WTC11 (cell line): ENCODE measurements at regions not wholly inside any gene's neighbourhood (a gene's known extent, or its start where the extent isn't known, plus 50 kb on each side); places are given as distances from the start of the nearest gene placed in this dataset.

Experiments used
- ATAC-seq: fragments of 200-7000 bp; cut with Tn5 transposase; 2 replicates; pipeline ENCODE4 v1.10.0; 2021; ENCODE audit warnings: mild to moderate bottlenecking, moderate library complexity
- CTCF ChIA-PET: fragments of 300-600 bp; sonication (Branson Sonifier 250); formaldehyde crosslinking; loops from one replicate; lab custom pipeline; 2021; ENCODE audit warnings: antibody characterized with exemption; lab: Charles Lee
- POLR2A ChIA-PET: fragments of 350-600 bp; sonication (Branson Sonifier 250); formaldehyde crosslinking; loops from one replicate; lab custom pipeline; 2021; ENCODE audit warnings: antibody characterized with exemption; lab: Charles Lee
- DNase-seq: peaks from one replicate; pipeline ENCODE4 v3.0.0; 2021; ENCODE audit warnings: low spot score
- H3K27ac Mint-ChIP-seq: 2 replicates; pipeline ENCODE4 v1.8.0; 2021; ENCODE audit warnings: mixed read lengths
- H3K27me3 Mint-ChIP-seq: 2 replicates; pipeline ENCODE4 v1.8.0; 2021; ENCODE audit warnings: low read depth, mild to moderate bottlenecking, moderate library complexity, mixed read lengths
- H3K36me3 Mint-ChIP-seq: 2 replicates; pipeline ENCODE4 v1.8.0; 2021; ENCODE audit warnings: mixed read lengths
- H3K4me1 Mint-ChIP-seq: 2 replicates; pipeline ENCODE4 v1.8.0; 2022; ENCODE audit warnings: mixed read lengths
- H3K4me3 Mint-ChIP-seq: 2 replicates; pipeline ENCODE4 v1.8.0; 2021; ENCODE audit warnings: mild to moderate bottlenecking, moderate library complexity, mixed read lengths
- H3K9me3 Mint-ChIP-seq: 2 replicates; pipeline ENCODE4 v1.8.0; 2021; ENCODE audit warnings: mixed read lengths
- ATF2 ChIP-seq: sonication (generic); formaldehyde crosslinking; IDR thresholded peaks from 2 replicates; pipeline ENCODE4 v1.8.1; 2022; ENCODE audit warnings: low read depth, missing genetic modification reagents, borderline replicate concordance
- CBFB ChIP-seq: sonication (generic); formaldehyde crosslinking; IDR thresholded peaks from 2 replicates; pipeline ENCODE4 v1.8.1; 2022; ENCODE audit warnings: mild to moderate bottlenecking, low read depth, missing genetic modification reagents
- ESRRA ChIP-seq: sonication (generic); formaldehyde crosslinking; IDR thresholded peaks from 2 replicates; pipeline ENCODE4 v1.8.1; 2022; ENCODE audit warnings: mild to moderate bottlenecking, missing genetic modification reagents, borderline replicate concordance
- FOXP4 ChIP-seq: sonication (generic); formaldehyde crosslinking; IDR thresholded peaks from 2 replicates; pipeline ENCODE4 v1.8.0; 2022; ENCODE audit warnings: mild to moderate bottlenecking, missing genetic modification reagents
- GTF2I ChIP-seq: fragments of 250-450 bp; sonication (Bioruptor Pico); conservative IDR thresholded peaks from 2 replicates; pipeline ENCODE4 v1.4.0; 2021; ENCODE audit warnings: mild to moderate bottlenecking
- MXD4 ChIP-seq: fragments of 250-450 bp; sonication (Bioruptor Pico); IDR thresholded peaks from 2 replicates; pipeline ENCODE4 v1.8.0; 2021; ENCODE audit warnings: mild to moderate bottlenecking, moderate library complexity, borderline replicate concordance
- NFE2L1 ChIP-seq: sonication (generic); formaldehyde crosslinking; IDR thresholded peaks from 2 replicates; pipeline ENCODE4 v1.8.1; 2023; ENCODE audit warnings: missing genetic modification reagents
- OVOL2 ChIP-seq: fragments of 250-450 bp; sonication (Bioruptor Pico); IDR thresholded peaks from 2 replicates; pipeline ENCODE4 v1.9.0; 2021; ENCODE audit warnings: mild to moderate bottlenecking, borderline replicate concordance
- PRRX2 ChIP-seq: fragments of 250-450 bp; sonication (Bioruptor Pico); IDR thresholded peaks from 2 replicates; pipeline ENCODE4 v1.8.0; 2021; ENCODE audit warnings: mild to moderate bottlenecking
- RELA ChIP-seq: sonication (generic); formaldehyde crosslinking; IDR thresholded peaks from 2 replicates; pipeline ENCODE4 v1.8.1; 2022; ENCODE audit warnings: missing genetic modification reagents, mild to moderate bottlenecking, borderline replicate concordance
- SMAD4 ChIP-seq: sonication (generic); formaldehyde crosslinking; IDR thresholded peaks from 2 replicates; pipeline ENCODE4 v1.8.0; 2022; ENCODE audit warnings: mild to moderate bottlenecking, missing genetic modification reagents
- ZBTB43 ChIP-seq: sonication (generic); formaldehyde crosslinking; IDR thresholded peaks from 2 replicates; pipeline ENCODE4 v1.8.1; 2023; ENCODE audit warnings: mild to moderate bottlenecking, missing genetic modification reagents
- ZNF416 ChIP-seq: fragments of 250-450 bp; sonication (Bioruptor Pico); IDR thresholded peaks from 2 replicates; pipeline ENCODE4 v1.9.0; 2021; ENCODE audit warnings: mild to moderate bottlenecking, inconsistent platforms
- TF ChIP-seq, protein P1 (sequence below): sonication (generic); formaldehyde crosslinking; IDR thresholded peaks from 2 replicates; pipeline ENCODE4 v1.8.0; 2022; ENCODE audit warnings: mild to moderate bottlenecking, missing genetic modification reagents
- TF ChIP-seq, protein P2 (sequence below): fragments of 250-450 bp; sonication (Bioruptor Pico); conservative IDR thresholded peaks from 2 replicates; pipeline ENCODE4 v1.9.0; 2021; ENCODE audit warnings: mild to moderate bottlenecking
- TF ChIP-seq, protein P3 (sequence below): sonication (generic); formaldehyde crosslinking; IDR thresholded peaks from 2 replicates; pipeline ENCODE4 v1.8.0; 2023; ENCODE audit warnings: missing genetic modification reagents, mild to moderate bottlenecking, borderline replicate concordance
- TF ChIP-seq, protein P4 (sequence below): sonication (generic); formaldehyde crosslinking; IDR thresholded peaks from 2 replicates; pipeline ENCODE4 v1.8.1; 2022; ENCODE audit warnings: mild to moderate bottlenecking, moderate library complexity, missing genetic modification reagents
- TF ChIP-seq, protein P5 (sequence below): fragments of 250-450 bp; sonication (Bioruptor Pico); IDR thresholded peaks from 2 replicates; pipeline ENCODE4 v1.9.0; 2021; ENCODE audit warnings: mild to moderate bottlenecking
- TF ChIP-seq, protein P6 (sequence below): fragments of 250-450 bp; sonication (Bioruptor Pico); IDR thresholded peaks from 2 replicates; pipeline ENCODE4 v1.8.0; 2021; ENCODE audit warnings: mild to moderate bottlenecking

GRCh38 chr12:89781156-89781555, 72.5 kb upstream of the ATP2B1 start:
- Mint-ChIP-seq H3K4me1 (peaks cover 6% of the 10 kb centered on the region), H3K9me3 (peaks cover 14% of the 10 kb centered on the region), H3K27me3 (no peaks in the 10 kb centered on the region), H3K4me3 (no peak overlapping the region), H3K27ac (no peak overlapping the region), H3K36me3 (peaks cover 12% of the 10 kb centered on the region)
- ATAC-seq (no peak), DNase-seq (no peak)
- CTCF ChIA-PET = interaction anchor here (0.7 kb wide), 1 partner anchor 764 kb away, joined by 3 read pairs; no protein-coding TSS in a partner anchor
- TF ChIP-seq ESRRA (CRISPR knock-in tag) (no peak), ATF2 (no peak), ZNF416 (CRISPR knock-in tag) (no peak), OVOL2 (CRISPR knock-in tag) (no peak), FOXP4 (CRISPR knock-in tag) (no peak), PRRX2 (no peak), RELA (CRISPR knock-in tag) (no peak), CBFB (CRISPR knock-in tag) (no peak), MXD4 (no peak), SMAD4 (CRISPR knock-in tag) (no peak), ZBTB43 (CRISPR knock-in tag) (no peak), GTF2I (no peak), NFE2L1 (no peak)
- TF ChIP-seq, protein P1, sequence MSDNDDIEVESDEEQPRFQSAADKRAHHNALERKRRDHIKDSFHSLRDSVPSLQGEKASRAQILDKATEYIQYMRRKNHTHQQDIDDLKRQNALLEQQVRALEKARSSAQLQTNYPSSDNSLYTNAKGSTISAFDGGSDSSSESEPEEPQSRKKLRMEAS = no peak
- TF ChIP-seq, protein P2, sequence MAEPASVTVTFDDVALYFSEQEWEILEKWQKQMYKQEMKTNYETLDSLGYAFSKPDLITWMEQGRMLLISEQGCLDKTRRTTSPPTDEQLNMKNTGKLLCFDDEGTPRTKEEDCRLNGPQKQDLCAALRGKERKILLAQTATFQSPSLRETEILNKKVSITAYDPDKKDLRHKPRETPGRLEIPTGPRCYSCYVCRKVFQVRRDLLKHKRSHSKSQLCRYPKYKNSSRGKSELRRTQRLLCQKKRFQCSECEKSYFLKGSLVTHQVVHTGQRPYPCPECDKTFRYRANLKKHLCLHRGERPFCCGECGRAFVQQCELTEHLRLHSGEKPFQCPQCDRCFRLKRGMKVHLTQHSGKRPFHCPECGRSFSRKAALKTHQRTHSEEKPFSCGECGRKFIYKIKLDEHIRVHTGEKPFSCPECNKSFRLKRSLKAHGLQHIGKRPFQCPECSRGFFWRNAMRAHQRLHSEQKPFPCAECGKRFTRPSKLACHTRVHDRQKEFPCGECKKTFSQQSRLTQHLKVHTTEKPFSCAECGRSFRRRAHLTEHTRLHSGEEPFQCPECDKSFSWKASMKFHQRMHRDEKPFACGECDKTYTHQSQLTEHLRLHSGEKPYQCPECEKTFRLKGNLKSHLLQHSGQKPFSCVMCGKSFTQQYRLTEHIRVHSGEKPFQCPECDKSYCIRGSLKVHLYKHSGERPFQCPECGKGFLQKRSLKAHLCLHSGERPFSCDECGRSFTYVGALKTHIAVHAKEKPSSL = no peak
- TF ChIP-seq, protein P3, sequence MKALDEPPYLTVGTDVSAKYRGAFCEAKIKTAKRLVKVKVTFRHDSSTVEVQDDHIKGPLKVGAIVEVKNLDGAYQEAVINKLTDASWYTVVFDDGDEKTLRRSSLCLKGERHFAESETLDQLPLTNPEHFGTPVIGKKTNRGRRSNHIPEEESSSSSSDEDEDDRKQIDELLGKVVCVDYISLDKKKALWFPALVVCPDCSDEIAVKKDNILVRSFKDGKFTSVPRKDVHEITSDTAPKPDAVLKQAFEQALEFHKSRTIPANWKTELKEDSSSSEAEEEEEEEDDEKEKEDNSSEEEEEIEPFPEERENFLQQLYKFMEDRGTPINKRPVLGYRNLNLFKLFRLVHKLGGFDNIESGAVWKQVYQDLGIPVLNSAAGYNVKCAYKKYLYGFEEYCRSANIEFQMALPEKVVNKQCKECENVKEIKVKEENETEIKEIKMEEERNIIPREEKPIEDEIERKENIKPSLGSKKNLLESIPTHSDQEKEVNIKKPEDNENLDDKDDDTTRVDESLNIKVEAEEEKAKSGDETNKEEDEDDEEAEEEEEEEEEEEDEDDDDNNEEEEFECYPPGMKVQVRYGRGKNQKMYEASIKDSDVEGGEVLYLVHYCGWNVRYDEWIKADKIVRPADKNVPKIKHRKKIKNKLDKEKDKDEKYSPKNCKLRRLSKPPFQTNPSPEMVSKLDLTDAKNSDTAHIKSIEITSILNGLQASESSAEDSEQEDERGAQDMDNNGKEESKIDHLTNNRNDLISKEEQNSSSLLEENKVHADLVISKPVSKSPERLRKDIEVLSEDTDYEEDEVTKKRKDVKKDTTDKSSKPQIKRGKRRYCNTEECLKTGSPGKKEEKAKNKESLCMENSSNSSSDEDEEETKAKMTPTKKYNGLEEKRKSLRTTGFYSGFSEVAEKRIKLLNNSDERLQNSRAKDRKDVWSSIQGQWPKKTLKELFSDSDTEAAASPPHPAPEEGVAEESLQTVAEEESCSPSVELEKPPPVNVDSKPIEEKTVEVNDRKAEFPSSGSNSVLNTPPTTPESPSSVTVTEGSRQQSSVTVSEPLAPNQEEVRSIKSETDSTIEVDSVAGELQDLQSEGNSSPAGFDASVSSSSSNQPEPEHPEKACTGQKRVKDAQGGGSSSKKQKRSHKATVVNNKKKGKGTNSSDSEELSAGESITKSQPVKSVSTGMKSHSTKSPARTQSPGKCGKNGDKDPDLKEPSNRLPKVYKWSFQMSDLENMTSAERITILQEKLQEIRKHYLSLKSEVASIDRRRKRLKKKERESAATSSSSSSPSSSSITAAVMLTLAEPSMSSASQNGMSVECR (CRISPR knock-in tag) = no peak
- TF ChIP-seq, protein P4, sequence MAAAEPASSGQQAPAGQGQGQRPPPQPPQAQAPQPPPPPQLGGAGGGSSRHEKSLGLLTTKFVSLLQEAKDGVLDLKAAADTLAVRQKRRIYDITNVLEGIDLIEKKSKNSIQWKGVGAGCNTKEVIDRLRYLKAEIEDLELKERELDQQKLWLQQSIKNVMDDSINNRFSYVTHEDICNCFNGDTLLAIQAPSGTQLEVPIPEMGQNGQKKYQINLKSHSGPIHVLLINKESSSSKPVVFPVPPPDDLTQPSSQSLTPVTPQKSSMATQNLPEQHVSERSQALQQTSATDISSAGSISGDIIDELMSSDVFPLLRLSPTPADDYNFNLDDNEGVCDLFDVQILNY (CRISPR knock-in tag) = no peak
- TF ChIP-seq, protein P5, sequence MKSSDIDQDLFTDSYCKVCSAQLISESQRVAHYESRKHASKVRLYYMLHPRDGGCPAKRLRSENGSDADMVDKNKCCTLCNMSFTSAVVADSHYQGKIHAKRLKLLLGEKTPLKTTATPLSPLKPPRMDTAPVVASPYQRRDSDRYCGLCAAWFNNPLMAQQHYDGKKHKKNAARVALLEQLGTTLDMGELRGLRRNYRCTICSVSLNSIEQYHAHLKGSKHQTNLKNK (CRISPR knock-in tag) = no peak
- TF ChIP-seq, protein P6, sequence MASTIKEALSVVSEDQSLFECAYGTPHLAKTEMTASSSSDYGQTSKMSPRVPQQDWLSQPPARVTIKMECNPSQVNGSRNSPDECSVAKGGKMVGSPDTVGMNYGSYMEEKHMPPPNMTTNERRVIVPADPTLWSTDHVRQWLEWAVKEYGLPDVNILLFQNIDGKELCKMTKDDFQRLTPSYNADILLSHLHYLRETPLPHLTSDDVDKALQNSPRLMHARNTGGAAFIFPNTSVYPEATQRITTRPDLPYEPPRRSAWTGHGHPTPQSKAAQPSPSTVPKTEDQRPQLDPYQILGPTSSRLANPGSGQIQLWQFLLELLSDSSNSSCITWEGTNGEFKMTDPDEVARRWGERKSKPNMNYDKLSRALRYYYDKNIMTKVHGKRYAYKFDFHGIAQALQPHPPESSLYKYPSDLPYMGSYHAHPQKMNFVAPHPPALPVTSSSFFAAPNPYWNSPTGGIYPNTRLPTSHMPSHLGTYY (CRISPR knock-in tag) = no peak
- POLR2A ChIA-PET = no interaction called here
